ENCODE measurements at regions not wholly inside any gene's neighbourhood (a gene's known extent, or its start where the extent isn't known, plus 50 kb on each side); places are given as distances from the start of the nearest gene placed in this dataset.
A peak's percentile ranks its signal among the peaks of the same experiment; 100 is the strongest.

DNA sequence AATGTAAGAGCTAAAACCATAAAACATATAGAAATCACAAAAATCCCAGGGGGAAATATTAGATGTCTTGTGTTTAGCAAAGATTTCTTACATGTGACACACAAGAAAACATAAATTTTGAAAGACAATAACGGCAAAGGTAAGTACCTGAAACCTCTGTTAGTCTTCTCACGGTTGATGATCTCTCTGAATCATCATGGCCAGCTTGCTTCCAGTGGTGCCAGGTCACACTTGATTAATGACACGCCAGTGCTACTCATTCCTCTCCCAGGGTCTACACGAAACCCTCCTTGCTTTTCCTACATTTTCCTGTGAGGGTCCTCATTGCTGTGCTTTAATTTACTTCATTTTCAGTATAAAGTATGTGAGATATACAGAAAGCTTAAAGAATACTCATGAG, 114.4 kb upstream of the PARP11 start:
- DNase-seq: no peak

DNA sequence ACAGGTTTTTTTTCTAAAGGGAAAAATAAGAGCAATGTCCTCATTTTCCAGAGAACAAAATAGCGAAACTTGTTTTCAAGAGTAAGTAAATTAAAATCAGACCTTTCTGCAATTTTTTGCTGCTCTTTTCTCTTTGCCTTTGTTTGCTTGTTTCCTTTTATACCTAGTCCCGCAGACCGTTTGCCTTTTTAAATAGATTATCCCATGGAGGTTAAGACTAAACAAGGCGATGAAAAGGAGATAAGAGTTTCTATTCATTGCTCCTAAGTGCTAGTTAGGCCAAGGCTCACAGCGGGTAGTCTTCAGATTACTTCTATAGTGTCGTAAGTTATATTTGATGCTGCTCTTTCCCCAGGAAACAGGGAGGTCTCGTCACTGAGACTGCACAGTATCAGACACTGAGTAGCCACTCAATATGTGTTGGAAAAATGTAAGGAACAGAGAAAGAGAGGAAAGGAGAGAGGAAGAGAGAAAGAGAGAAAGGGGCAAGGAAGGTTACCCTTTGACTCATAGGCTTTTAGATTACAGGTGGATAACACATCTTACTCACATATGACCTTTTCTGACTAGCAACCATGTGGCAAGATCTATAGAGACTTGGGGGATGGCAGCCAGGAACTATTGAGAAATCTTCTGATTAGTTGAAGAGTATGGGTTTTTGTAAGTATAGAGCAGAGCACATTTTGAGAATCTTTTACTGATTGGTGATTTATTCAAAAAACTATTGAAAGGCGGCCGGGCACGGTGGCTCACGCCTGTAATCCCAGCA, 107.5 kb upstream of the PARP11 start:
- no peak for DNase-seq

DNA sequence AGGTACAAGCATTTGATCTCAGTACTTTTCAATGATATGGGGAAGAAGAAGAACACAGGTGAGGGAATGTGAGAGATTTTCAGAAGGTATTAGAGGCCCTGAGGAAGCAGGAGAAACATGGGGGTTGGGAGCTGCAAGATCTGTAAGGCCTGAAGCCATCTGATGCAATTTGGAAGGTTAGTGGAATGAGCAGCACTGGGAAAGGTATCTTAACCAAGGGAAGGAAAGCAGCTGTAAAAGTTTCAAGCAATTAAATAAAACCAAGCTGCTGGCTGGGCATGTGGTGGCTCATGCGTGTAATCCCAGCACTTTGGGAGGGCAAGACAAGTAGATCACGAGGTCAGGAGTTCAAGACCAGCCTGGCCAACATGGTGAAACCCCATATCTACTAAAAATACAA, 104.4 kb upstream of the PARP11 start:
- no peak for DNase-seq

- no peak for DNase-seq
Measured at GRCh38 chr12:3976351-3976938, 103.2 kb upstream of the PARP11 start.

GRCh38 chr12:3975652-3976051, 102.5 kb upstream of the PARP11 start:
- no peak for DNase-seq

DNA sequence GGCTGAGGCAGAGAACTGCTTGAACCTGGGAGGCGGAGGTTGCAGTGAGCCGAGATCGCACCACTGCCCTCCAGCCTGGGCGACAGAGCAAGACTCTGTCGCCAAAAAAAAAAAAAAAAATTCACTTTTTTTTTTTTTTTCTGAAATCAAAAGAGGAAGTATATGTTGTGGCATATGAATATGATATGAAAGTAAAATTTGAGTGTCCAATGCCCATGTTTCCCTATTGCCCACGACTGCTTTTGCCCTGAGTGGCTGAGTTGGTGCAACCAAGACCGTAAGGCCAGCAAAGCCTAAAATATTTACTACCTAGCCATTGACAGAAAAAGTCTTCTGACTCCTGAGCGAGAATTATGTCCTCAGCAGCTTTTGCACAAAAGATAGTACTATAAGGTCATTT, 101.7 kb upstream of the PARP11 start:
- no peak for DNase-seq

DNA sequence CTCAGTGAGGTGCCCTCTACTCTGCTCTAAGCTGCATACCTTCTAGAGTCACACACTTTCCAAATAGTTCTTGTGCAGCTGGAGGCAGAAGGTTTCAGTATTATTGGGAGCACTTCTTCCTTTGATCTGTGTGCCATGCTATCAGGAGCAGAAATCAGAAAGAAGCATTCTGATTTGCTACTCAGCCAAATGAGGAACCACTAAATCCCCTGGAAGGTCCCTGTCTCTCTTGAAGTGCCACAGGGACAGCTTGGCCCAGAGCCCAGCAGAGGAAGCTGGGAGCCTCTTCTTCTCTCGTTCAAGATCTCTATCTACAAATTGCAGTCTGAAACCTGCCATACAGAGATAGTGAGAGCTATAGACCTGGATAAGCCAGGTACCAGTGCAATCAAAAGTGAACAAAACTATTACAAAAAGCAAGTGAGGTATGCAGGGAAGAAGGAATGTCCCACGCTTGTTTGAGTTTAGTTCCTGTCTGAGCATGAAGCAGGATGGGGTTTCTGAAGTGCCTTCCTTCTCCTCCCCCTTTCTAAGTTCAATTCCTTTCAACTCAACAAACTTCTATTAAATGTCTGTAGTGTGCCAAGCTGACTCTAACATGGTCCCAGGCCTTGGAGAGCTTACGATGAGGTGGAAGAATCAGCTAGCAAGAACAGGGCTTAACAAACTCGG, 100.9 kb upstream of the PARP11 start:
- peak; percentile 53 for DNase-seq

- peak; percentile 23 for DNase-seq
Measured at GRCh38 chr12:3973269-3973884, 100.2 kb upstream of the PARP11 start.

DNA sequence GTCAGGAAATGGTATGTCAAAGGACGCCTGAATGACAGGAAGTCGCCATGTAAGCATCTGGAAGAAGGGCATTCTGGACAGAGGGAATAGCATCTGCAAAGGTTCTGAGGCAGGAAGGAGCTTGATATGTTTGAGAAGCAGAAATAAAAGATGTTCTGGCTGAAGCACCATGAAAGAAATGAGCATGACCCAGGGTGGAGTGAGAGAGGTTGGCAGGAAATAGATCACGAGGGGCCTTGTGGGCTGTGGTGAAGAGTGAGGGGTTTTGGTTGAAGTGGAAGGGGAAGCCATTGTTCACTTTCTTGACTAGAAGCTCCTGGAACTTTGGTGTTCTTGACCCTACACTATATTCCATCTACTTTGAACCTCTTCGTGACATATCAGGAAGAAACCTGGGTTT, 99.4 kb upstream of the PARP11 start:
- DNase-seq: peak; percentile 29

GRCh38 chr12:3968523-3968922, 95.3 kb upstream of the PARP11 start:
- no peak for DNase-seq

GRCh38 chr12:3967556-3968160, 94.5 kb upstream of the PARP11 start:
- no peak for DNase-seq

DNA sequence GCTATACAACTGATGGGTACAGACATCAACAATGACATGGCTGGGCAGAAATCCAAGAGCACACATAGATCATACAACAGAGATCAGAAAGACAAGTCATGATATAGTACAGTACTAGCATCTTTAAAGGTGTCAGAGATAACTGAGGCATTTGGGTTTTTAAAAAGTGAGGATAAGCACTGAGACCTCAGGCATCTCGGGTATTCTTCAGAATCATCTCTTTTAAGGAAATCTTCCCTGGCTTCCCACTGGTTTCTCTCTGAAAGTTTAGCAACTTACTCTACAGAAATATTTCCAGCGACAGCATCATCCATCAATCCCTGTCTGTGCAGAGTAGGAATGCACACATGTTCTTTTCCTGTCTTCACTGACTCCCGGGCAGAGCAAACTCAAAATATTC, 93.2 kb upstream of the PARP11 start:
- no peak for DNase-seq

DNA sequence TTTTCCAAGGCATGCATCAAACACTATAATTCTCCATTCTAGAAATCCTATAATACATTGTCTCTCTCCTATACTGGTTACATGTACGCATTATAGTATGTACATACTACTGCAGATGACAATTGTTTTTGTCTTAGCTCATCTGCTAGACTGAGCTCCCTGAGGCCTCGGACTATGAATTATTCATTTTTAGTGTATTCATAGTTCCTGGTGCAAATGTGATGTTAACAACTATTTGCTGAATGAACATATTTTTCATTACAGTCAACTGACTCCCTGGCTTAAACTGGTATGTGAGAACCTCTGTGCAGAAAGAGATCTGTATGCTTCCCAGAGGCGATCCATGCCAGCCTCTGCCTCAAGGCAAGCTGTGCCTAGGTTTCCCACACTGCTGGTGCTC, 91.8 kb upstream of the PARP11 start:
- DNase-seq: no peak

DNA sequence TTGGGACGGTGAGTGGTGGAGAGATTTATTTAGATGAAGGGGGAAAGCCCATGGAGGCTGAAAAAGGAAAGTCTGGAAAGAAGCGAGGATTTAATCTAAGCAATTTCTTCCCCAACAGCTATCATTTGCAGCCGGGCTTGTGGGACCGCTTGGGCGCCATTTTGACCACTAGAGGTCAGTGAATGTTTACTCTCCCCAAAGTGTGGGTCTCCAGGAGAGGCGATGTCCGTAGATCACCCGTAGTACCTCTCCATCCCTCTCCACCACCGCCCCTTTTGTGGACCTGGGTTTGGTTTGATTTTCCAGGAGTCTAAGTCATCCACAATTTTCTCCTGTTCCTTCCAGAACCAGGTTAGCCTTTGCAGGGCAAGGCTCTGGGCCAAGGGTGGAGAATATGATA, 91.2 kb upstream of the PARP11 start:
- DNase-seq: no peak

GRCh38 chr12:3962631-3963483, 89.7 kb upstream of the PARP11 start:
- DNase-seq: peak; percentile 53

- DNase-seq: no peak
Measured at GRCh38 chr12:3961591-3961990, 88.4 kb upstream of the PARP11 start.

GRCh38 chr12:3959799-3960560, 86.8 kb upstream of the PARP11 start:
- no peak for DNase-seq

DNA sequence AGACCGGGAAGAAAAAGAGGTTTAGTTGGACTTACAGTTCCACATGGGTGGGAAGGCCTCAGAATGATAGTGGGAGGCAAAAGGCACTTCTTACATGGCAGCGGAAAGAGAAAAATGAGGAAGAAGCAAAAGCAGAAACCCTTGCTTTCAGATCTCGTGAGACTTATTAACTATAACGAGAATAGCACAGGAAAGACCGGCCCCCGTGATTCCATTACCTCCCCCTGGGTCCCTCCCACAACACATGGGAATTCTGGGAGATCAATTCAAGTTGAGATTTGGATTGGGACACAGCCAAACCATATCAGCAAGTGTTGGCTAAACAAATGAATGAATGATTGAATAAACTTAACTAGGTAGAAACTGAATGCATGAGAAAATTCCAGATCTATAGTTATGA, 85.3 kb upstream of the PARP11 start:
- DNase-seq: no peak

DNA sequence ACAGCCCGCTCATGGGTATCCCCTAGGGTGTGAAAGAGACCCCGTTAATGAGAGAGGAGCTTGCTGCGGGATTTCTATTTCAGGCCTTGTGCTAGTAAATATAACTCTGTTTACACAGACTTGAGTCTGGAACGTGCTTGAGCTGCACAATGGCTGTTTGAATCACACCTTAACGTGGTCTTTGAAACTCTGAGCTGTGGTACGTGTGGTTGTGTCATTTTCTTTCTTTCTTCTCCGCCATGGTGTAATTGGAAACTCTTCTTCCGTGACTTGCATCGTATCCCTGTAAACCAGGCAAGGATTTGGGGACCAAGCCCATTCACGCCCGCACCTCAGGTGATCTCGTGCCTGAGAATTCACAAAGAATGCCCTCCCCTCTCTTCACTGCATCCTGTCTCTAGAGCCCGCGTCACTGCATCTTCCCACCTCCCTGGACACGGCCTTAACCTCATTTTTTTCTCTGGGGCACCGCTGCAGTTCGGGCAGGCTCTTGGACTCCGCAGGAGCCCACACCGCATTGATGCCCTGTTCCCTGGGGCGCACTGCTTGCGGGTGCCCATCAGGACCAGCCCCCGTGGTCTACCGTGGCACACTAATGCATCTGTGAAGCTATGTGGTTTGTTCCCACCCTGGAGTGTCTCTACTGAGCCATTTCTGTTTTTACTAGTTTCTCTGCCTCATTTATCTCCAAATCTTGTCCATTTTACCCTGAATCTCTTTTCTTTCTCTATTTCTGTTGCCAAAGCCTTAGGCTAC, 78.4 kb upstream of the PARP11 start:
- DNase-seq: no peak

- DNase-seq: no peak
Measured at GRCh38 chr12:3950714-3951320, 77.6 kb upstream of the PARP11 start.

All from activated CD4-positive, alpha-beta T cell treated with anti-CD3 and anti-CD28 coated beads, Interleukin-10, Interleukin-2, amounts not matched to agents 100 ng/mL and 50 ng/mL, durations not matched to agents 16 hours and 8 hours (primary cell).